MCF 10A (cell line): ENCODE measurements at regions not wholly inside any gene's neighbourhood (a gene's known extent, or its start where the extent isn't known, plus 50 kb on each side); places are given as distances from the start of the nearest gene placed in this dataset.

Experiments
- BruUV-seq: library from RNA; stranded (reverse); fragments of 400-500 nt; replicated peaks from 2 replicates; lab custom pipeline; 2021; lab: Mats Ljungman, UMichigan
- CTCF ChIA-PET: fragments of 300-600 bp; sonication (Branson Sonifier 250); formaldehyde crosslinking; extraction: SDS; loops from one replicate; lab custom pipeline; 2021; ENCODE audit warnings: antibody characterized with exemption, inconsistent platforms; lab: Yijun Ruan, JAX
- POLR2A ChIA-PET: fragments of 300-600, 350-650 bp; sonication (Branson Sonifier 250); formaldehyde crosslinking; extraction: SDS; loops from one replicate; lab custom pipeline; 2020; ENCODE audit warnings: antibody characterized with exemption, inconsistent platforms; lab: Yijun Ruan, JAX
- DNase-seq: peaks from one replicate; pipeline ENCODE4 v3.0.0-alpha.2; 2018; ENCODE audit not compliant: unreplicated experiment
- H3K27ac Mint-ChIP-seq: one replicate; pipeline ENCODE4 v1.8.0; 2022; ENCODE audit warnings: mild to moderate bottlenecking, low read depth, mixed read lengths; ENCODE audit not compliant: unreplicated experiment
- H3K27me3 Mint-ChIP-seq: one replicate; pipeline ENCODE4 v1.8.0; 2022; ENCODE audit warnings: mixed read lengths; ENCODE audit not compliant: insufficient read depth, unreplicated experiment
- H3K36me3 Mint-ChIP-seq: one replicate; pipeline ENCODE4 v1.8.0; 2022; ENCODE audit warnings: mild to moderate bottlenecking, moderate library complexity, mixed read lengths; ENCODE audit not compliant: insufficient read depth, unreplicated experiment
- H3K4me1 Mint-ChIP-seq: one replicate; pipeline ENCODE4 v1.8.0; 2022; ENCODE audit warnings: mixed read lengths; ENCODE audit not compliant: insufficient read depth, unreplicated experiment
- H3K4me3 Mint-ChIP-seq: one replicate; pipeline ENCODE4 v1.8.0; 2022; ENCODE audit warnings: mild to moderate bottlenecking, moderate library complexity, mixed read lengths; ENCODE audit not compliant: unreplicated experiment
- H3K9me3 Mint-ChIP-seq: one replicate; pipeline ENCODE4 v1.8.0; 2022; ENCODE audit warnings: mixed read lengths; ENCODE audit not compliant: unreplicated experiment
- CTCF ChIP-seq: fragments of 200-600 bp; IDR thresholded peaks from one replicate; pipeline ENCODE4 v1.8.0; 2022; ENCODE audit warnings: antibody characterized with exemption, mild to moderate bottlenecking; ENCODE audit not compliant: unreplicated experiment
- intact Hi-C: fragments of 100-400 bp; cut with micrococcal nuclease; formaldehyde crosslinking; loops from 2 replicates; pipeline ENCODE4 v1.14.1; 2022

GRCh38 chr2:59532808-59533207, 1020.6 kb downstream of the BCL11A start:
- CTCF ChIA-PET: no interaction called here
- Mint-ChIP-seq H3K27me3 (no peaks in the 10 kb centered on the region), H3K27ac (no peak overlapping the region), H3K36me3 (no peaks in the 10 kb centered on the region), H3K9me3 (peaks cover 2% of the 10 kb centered on the region), H3K4me1 (no peaks in the 10 kb centered on the region), H3K4me3 (no peak overlapping the region)
- intact Hi-C loops: no loop called here
- DNase-seq: no peak
- no TSS peak for BruUV-seq
- POLR2A ChIA-PET: no interaction called here
- no peak for TF ChIP-seq CTCF

- DNase-seq: no peak
- POLR2A ChIA-PET: interaction anchor here (0.9 kb wide), 1 partner anchor 257 kb away, joined by 3 read pairs; no protein-coding TSS in a partner anchor
- TF ChIP-seq CTCF: no peak
- H3K4me3 Mint-ChIP-seq: no peak overlapping the region
- no peaks in the 10 kb centered on the region for H3K4me1 Mint-ChIP-seq
- intact Hi-C loops: no loop called here
- no peaks in the 10 kb centered on the region for H3K27me3 Mint-ChIP-seq
- CTCF ChIA-PET: no interaction called here
- no peaks in the 10 kb centered on the region for H3K36me3 Mint-ChIP-seq
- peaks cover 12% of the 10 kb centered on the region for H3K9me3 Mint-ChIP-seq
- no TSS peak for BruUV-seq
- H3K27ac Mint-ChIP-seq: no peak overlapping the region
Observed at GRCh38 chr2:59530258-59530657, 1023.2 kb downstream of the BCL11A start.

DNA sequence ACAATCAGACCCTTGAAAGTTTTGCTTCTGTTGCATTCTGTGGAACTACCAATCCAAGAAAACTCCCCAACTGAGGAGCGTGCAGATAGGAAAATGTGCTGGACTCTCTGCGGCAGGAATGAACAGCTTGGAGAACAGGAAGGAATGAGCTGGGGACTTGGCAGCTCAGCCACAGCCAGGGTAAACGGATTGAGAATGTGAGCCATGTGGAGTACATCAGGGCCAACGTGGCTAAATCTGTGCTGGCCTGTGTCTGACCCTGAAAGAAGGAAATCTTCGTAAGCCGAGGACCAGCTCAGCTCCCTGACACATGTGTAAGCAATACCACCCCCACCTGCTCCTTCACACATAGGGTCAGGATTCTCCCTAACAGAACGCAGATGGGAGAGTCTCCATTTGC, 1023.7 kb downstream of the BCL11A start:
- H3K27ac Mint-ChIP-seq: no peak overlapping the region
- intact Hi-C loops: no loop called here
- no TSS peak for BruUV-seq
- CTCF ChIA-PET: no interaction called here
- H3K27me3 Mint-ChIP-seq: no peaks in the 10 kb centered on the region
- no peaks in the 10 kb centered on the region for H3K4me1 Mint-ChIP-seq
- no peak for TF ChIP-seq CTCF
- POLR2A ChIA-PET: interaction anchor here (0.9 kb wide), 1 partner anchor 258 kb away, joined by 3 read pairs; no protein-coding TSS in a partner anchor
- no peak overlapping the region for H3K4me3 Mint-ChIP-seq
- peaks cover 12% of the 10 kb centered on the region for H3K9me3 Mint-ChIP-seq
- H3K36me3 Mint-ChIP-seq: no peaks in the 10 kb centered on the region
- no peak for DNase-seq

- H3K27me3 Mint-ChIP-seq: no peaks in the 10 kb centered on the region
- H3K27ac Mint-ChIP-seq: no peak overlapping the region
- no peak for TF ChIP-seq CTCF
- H3K4me1 Mint-ChIP-seq: no peaks in the 10 kb centered on the region
- intact Hi-C loops: no loop called here
- CTCF ChIA-PET: no interaction called here
- H3K9me3 Mint-ChIP-seq: peaks cover 12% of the 10 kb centered on the region
- no TSS peak for BruUV-seq
- H3K4me3 Mint-ChIP-seq: no peak overlapping the region
- no peaks in the 10 kb centered on the region for H3K36me3 Mint-ChIP-seq
- POLR2A ChIA-PET: interaction anchor here (0.6 kb wide), 1 partner anchor 466 kb away, joined by 3 read pairs; no protein-coding TSS in a partner anchor
- DNase-seq: no peak
Observed at GRCh38 chr2:59528525-59528924, 1024.9 kb downstream of the BCL11A start.
